B cell (primary cell): ENCODE measurements at regions not wholly inside any gene's neighbourhood (a gene's known extent, or its start where the extent isn't known, plus 50 kb on each side); places are given as distances from the start of the nearest gene placed in this dataset.

ENCODE experiments used
- EZH2 ChIP-seq: IDR thresholded peaks from 2 replicates; pipeline ENCODE4 v1.6.1; 2012; ENCODE audit warnings: borderline replicate concordance, low read depth, mild to moderate bottlenecking, moderate library complexity, low read length; ENCODE audit not compliant: insufficient read depth, poor library complexity, severe bottlenecking
- TF ChIP-seq, protein P1 (sequence below): fragments of 200-600 bp; IDR thresholded peaks from one replicate; pipeline ENCODE4 v1.8.0; 2022; ENCODE audit warnings: antibody characterized with exemption, mild to moderate bottlenecking

DNA sequence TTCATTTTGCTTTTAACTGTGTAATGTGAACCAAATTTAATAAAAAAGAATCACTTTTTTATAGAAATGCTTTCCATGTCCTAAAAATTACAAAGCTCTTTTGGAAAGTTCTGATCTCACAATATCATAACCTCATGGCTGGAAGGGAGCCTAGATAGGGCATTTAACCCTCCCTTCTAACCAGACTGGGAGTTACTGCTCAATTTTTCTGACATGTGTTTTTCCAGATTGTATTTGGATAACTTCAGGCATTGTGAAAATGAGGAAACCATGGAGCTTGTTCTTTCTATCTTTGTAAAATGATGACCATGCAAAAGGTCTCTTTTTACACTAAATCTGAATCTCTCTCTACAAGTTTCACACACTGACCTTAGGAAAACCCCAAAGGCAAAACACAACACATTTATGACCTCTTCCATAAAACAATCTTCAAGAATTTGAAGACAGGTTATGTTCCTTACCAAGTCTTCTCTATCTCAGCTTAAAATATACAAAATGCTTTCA lies 508.8 kb downstream of the DIPK2A start:
- TF ChIP-seq, protein P1, sequence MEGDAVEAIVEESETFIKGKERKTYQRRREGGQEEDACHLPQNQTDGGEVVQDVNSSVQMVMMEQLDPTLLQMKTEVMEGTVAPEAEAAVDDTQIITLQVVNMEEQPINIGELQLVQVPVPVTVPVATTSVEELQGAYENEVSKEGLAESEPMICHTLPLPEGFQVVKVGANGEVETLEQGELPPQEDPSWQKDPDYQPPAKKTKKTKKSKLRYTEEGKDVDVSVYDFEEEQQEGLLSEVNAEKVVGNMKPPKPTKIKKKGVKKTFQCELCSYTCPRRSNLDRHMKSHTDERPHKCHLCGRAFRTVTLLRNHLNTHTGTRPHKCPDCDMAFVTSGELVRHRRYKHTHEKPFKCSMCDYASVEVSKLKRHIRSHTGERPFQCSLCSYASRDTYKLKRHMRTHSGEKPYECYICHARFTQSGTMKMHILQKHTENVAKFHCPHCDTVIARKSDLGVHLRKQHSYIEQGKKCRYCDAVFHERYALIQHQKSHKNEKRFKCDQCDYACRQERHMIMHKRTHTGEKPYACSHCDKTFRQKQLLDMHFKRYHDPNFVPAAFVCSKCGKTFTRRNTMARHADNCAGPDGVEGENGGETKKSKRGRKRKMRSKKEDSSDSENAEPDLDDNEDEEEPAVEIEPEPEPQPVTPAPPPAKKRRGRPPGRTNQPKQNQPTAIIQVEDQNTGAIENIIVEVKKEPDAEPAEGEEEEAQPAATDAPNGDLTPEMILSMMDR = no peak
- no peak for TF ChIP-seq EZH2
